ENCODE measurements at regions not wholly inside any gene's neighbourhood (a gene's known extent, or its start where the extent isn't known, plus 50 kb on each side); places are given as distances from the start of the nearest gene placed in this dataset.
"Not testable (repeated sequence)": the region's sequence is repeated elsewhere in the genome, so short reads cannot be mapped to it uniquely, and the experiment has no call there.

DNA sequence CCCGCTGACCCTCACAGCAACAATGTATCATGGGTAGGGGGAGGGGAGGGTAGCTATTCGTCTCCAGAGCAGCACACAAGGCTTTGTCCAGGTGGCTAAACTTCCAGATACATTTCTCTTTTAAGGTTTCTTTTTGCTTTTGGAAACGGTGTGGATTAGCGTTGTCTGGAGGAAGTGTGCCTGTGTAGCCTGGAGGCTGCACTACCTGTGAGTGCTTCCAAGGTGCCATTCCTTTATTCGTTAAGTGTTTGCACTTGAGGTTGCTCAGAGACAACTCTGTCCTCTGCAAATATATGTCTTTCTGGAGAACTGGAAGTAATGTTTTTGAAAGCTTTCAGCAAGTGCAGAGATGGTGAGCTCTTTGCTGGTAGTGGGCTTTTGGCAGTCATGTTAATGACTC, 53.1 kb downstream of the HSFY1 start:
- DNase-seq (ENCODE audit: low read depth, low spot score); H3K27ac ChIP-seq: not testable (repeated sequence)

GRCh38 chrY:18601287-18601686, 54.8 kb downstream of the HSFY1 start:
- not testable (repeated sequence) for DNase-seq (ENCODE audit: low read depth, low spot score); H3K27ac ChIP-seq

DNA sequence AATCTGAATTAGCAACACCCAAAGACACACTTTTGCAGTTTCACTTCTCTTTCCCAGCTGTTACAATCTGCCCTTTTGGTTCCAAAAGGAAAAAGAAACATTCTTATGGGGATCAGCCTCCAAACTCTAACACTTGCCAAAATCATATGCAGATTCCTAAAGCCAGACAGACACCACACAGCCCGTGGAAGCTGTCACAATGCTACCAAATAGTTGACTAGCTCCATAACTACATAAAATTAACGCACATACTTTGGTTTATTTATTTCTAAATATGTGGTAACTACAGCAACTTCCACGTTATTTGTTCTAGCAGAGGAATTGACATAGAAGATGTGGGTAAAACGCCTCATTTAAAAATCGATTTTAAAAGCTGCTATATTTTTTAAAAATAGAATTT, 59.7 kb downstream of the HSFY1 start:
- DNase-seq (ENCODE audit: low read depth, low spot score); H3K27ac ChIP-seq: not testable (repeated sequence)

DNA sequence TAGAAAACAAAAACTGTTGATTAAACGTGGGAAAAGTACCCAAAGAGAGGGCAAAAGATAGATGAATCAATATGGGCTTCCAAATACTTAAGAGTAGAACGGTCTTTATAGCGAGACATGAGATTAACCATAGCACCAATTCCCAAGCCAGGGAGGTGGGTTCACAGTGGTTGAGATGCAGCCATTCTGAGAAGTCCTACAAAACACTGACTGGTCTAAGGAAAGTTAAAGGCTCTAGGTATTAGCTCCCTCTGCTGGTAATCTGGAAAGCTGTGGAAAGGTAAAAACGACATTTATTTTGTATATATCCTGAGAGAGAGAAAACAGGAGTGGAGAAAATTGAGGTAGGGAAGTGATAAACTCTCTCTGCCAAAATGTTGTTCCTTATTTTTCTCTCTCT, 61.7 kb downstream of the HSFY1 start:
- DNase-seq (ENCODE audit: low read depth, low spot score); H3K27ac ChIP-seq: not testable (repeated sequence)

GRCh38 chrY:18615809-18616208, 69.3 kb downstream of the HSFY1 start:
- DNase-seq (ENCODE audit: low read depth, low spot score); H3K27ac ChIP-seq: not testable (repeated sequence)

DNA sequence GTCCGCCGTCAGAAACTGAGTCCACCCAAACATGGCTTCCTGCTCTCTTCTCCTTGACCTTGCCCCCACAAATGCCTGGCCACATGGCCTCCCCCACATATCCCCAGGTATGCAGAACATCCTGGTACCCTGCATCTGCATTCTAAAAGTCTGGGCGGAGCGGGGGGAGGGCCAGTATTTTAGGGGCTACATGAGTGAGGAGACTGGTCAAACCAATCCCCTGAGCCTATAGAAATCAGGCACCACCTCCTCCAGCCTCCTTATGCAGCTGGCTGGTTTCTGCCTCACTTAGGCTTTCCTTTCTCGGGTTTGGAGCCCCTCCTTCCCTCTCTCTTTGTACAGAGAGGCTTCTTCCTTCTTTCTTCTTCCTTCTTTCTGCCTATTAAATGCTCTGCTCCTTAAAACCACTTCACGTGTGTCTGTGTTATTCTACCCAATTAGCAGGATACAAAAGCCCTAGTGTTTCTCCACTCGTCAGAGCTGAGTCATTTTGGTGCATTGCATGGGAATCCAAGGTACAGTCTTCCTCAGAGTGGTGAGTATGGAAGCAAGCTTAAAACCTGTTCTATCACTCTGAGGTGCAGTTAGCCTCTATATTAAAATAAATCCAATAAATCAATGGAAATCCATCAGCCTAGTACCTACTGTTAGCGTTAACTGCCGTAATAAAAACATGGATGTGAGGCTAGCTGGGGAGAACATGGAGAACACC, 83.4 kb downstream of the HSFY1 start:
- not testable (repeated sequence) for DNase-seq (ENCODE audit: low read depth, low spot score); H3K27ac ChIP-seq

DNA sequence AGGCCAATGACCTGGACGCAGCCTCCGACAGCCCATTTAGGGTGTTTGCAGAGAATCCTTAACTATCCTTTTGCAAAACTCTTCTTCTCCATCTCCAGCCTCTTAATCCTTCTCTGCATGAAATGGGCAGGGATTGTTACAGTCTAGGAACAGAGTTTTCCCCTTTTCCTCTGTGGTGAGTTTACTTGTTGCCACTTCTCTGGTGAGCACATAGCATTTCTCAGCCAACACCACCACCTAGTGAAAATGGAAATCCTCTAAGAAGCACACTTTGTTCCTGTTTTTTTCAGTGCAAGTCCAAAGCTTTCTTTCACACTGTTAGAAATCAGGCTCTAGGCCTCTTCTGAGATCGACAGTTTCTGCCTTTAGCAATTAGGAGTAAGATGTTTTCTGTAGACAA, 84.1 kb downstream of the HSFY1 start:
- not testable (repeated sequence) for DNase-seq (ENCODE audit: low read depth, low spot score); H3K27ac ChIP-seq

DNA sequence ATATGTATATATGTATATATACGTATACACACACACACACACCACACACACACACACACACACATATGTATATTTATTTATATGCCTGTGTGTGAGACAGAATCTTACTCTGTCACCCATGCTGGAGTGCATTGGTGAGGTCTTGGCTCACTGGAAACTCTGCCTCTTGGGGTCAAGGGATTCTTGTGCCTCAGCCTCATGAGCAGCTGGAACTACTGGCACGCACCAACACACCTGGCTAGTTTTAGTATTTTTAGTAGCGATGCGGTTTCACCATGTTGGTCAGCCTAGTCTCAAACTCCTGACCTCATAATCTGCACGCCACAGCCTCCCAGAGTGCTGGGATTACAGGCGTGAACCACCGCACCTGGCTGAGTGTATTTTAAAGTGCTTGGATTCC, 85.1 kb downstream of the HSFY1 start:
- not testable (repeated sequence) for H3K27ac ChIP-seq; DNase-seq (ENCODE audit: low read depth, low spot score)

DNA sequence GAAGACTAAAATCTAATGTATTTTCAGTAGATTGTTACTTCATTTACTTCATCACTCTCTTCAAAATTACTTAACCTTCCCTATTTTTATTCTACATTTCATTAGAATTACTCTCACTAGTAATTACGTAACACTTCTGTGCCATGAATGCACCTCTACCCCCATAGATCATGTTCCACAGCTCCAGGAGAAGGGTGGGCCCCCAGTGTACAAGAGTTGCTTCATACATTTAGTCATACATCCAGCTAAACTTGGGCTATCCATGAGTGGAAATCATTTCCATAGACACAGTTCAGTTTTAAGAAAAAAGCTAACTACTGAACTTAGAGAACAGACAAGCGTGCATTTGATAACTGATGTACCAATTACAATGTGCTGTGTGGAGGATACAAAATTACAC, 104.2 kb downstream of the HSFY1 start:
- no peak overlapping the region for H3K27ac ChIP-seq
- DNase-seq (ENCODE audit: low read depth, low spot score): peak; percentile 8

DNA sequence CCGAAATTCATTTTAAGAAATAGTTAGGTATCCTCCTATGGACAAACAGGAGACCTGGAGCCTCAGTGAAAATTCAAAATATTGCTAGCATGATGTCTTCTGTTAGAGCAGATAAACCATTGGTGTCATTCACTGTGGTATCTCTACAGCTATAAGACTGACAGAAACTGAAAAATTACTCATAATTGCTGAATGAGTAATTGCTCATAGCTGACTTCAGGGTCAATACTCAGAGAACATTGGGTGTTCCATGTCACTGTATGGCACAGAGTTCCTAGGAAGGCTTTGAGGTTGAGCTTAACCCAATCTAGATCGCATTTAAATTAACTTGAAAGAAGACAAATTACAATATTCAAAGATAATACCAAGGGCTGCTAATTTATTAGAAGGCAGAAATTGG, 109.0 kb downstream of the HSFY2 start:
- no peak for DNase-seq (ENCODE audit: low read depth, low spot score)
- H3K27ac ChIP-seq: no peak overlapping the region

GRCh38 chrY:18669790-18670189, 103.7 kb downstream of the HSFY2 start:
- no peak for DNase-seq (ENCODE audit: low read depth, low spot score)
- H3K27ac ChIP-seq: no peak overlapping the region

DNA sequence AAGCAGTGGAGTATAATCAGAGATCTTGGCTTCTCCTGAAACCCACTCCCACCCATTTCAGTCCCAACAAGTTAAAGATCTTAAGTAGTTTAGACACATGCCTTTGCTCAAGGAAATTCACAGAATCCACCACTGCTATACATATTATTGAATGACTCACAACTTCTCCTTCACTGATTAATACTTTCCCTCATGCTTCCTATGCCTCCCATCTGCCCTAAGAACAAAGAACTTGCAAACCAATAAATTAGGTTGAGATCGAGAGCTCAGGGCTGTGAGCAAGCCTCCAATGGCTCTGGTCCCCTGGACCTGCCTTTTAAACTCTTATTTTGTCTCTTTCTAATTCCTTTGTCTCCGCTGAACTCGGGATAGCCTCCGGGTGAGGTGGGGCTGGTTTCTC, 101.6 kb downstream of the HSFY2 start:
- DNase-seq (ENCODE audit: low read depth, low spot score): no peak
- no peak overlapping the region for H3K27ac ChIP-seq

GRCh38 chrY:18686027-18686426, 87.5 kb downstream of the HSFY2 start:
- not testable (repeated sequence) for H3K27ac ChIP-seq

GRCh38 chrY:18688362-18688761, 85.2 kb downstream of the HSFY2 start:
- not testable (repeated sequence) for DNase-seq (ENCODE audit: low read depth, low spot score); H3K27ac ChIP-seq

More at GRCh38 chrY:18686027-18686426, 87.5 kb downstream of the HSFY2 start:
- DNase-seq (ENCODE audit: low read depth, low spot score): not testable (repeated sequence)

- DNase-seq (ENCODE audit: low read depth, low spot score); H3K27ac ChIP-seq: not testable (repeated sequence)
These were observed 84.1 kb downstream of the HSFY2 start for GRCh38 chrY:18689420-18689819.

DNA sequence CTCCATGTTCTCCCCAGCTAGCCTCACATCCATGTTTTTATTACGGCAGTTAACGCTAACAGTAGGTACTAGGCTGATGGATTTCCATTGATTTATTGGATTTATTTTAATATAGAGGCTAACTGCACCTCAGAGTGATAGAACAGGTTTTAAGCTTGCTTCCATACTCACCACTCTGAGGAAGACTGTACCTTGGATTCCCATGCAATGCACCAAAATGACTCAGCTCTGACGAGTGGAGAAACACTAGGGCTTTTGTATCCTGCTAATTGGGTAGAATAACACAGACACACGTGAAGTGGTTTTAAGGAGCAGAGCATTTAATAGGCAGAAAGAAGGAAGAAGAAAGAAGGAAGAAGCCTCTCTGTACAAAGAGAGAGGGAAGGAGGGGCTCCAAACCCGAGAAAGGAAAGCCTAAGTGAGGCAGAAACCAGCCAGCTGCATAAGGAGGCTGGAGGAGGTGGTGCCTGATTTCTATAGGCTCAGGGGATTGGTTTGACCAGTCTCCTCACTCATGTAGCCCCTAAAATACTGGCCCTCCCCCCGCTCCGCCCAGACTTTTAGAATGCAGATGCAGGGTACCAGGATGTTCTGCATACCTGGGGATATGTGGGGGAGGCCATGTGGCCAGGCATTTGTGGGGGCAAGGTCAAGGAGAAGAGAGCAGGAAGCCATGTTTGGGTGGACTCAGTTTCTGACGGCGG, 83.5 kb downstream of the HSFY2 start:
- not testable (repeated sequence) for H3K27ac ChIP-seq; DNase-seq (ENCODE audit: low read depth, low spot score)

DNA sequence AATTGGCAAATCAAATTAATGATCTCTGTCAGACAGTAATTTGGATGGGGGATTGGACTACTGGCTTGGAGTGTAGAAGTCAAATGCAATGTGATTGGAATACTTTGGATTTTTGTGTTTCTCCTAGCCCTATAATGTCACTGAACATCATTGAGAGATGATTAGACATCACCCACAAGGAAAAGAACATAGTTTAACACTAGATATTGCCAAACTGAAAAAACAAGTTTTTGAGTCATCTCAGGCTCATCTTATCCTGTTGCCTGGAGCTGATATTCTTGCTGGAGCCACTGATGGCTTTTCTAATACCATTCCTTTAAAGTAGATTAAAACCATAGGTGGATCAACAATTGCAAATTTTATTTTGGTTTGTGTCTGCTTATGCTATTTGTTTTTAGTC, 76.7 kb downstream of the HSFY2 start:
- H3K27ac ChIP-seq; DNase-seq (ENCODE audit: low read depth, low spot score): not testable (repeated sequence)

- H3K27ac ChIP-seq; DNase-seq (ENCODE audit: low read depth, low spot score): not testable (repeated sequence)
These were observed 69.3 kb downstream of the HSFY2 start for GRCh38 chrY:18704198-18704597.

DNA sequence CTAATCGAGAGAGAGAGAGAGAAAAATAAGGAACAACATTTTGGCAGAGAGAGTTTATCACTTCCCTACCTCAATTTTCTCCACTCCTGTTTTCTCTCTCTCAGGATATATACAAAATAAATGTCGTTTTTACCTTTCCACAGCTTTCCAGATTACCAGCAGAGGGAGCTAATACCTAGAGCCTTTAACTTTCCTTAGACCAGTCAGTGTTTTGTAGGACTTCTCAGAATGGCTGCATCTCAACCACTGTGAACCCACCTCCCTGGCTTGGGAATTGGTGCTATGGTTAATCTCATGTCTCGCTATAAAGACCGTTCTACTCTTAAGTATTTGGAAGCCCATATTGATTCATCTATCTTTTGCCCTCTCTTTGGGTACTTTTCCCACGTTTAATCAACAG, 61.8 kb downstream of the HSFY2 start:
- DNase-seq (ENCODE audit: low read depth, low spot score); H3K27ac ChIP-seq: not testable (repeated sequence)

DNA sequence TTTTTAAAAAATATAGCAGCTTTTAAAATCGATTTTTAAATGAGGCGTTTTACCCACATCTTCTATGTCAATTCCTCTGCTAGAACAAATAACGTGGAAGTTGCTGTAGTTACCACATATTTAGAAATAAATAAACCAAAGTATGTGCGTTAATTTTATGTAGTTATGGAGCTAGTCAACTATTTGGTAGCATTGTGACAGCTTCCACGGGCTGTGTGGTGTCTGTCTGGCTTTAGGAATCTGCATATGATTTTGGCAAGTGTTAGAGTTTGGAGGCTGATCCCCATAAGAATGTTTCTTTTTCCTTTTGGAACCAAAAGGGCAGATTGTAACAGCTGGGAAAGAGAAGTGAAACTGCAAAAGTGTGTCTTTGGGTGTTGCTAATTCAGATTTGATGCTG, 59.8 kb downstream of the HSFY2 start:
- not testable (repeated sequence) for H3K27ac ChIP-seq; DNase-seq (ENCODE audit: low read depth, low spot score)

- DNase-seq (ENCODE audit: low read depth, low spot score); H3K27ac ChIP-seq: not testable (repeated sequence)
These were observed 54.8 kb downstream of the HSFY2 start for GRCh38 chrY:18718714-18719113.

DNA sequence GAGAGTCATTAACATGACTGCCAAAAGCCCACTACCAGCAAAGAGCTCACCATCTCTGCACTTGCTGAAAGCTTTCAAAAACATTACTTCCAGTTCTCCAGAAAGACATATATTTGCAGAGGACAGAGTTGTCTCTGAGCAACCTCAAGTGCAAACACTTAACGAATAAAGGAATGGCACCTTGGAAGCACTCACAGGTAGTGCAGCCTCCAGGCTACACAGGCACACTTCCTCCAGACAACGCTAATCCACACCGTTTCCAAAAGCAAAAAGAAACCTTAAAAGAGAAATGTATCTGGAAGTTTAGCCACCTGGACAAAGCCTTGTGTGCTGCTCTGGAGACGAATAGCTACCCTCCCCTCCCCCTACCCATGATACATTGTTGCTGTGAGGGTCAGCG, 53.1 kb downstream of the HSFY2 start:
- not testable (repeated sequence) for DNase-seq (ENCODE audit: low read depth, low spot score)

More for the DNA sequence above, 53.1 kb downstream of the HSFY2 start:
- not testable (repeated sequence) for H3K27ac ChIP-seq

Data from epithelial cell of prostate (primary cell).